IMR-90 (cell line): ENCODE measurements at regions not wholly inside any gene's neighbourhood (a gene's known extent, or its start where the extent isn't known, plus 50 kb on each side); places are given as distances from the start of the nearest gene placed in this dataset.

Experiments
- ATAC-seq: fragments of 200-7000 bp; cut with Tn5 transposase; 2 replicates; pipeline ENCODE4 v1.9.1; 2020; ENCODE audit warnings: low read depth, mild to moderate bottlenecking, moderate library complexity
- BruUV-seq: library from RNA; stranded (reverse); fragments of 400-500 nt; replicated peaks from 2 replicates; lab custom pipeline; 2021; lab: Mats Ljungman, UMichigan
- CTCF ChIA-PET: fragments of 300-600 bp; formaldehyde crosslinking; extraction: SDS; loops from one replicate; lab custom pipeline; 2021; ENCODE audit warnings: antibody characterized with exemption; lab: Yijun Ruan, JAX
- POLR2A ChIA-PET: fragments of 300-600 bp; sonication (Branson Sonifier 250); formaldehyde crosslinking; loops from one replicate; lab custom pipeline; 2022; ENCODE audit warnings: antibody characterized with exemption; ENCODE audit not compliant: unreplicated experiment; lab: Charles Lee
- DNase-seq: peaks from one replicate; pipeline ENCODE4 v3.0.0; 2013
- H2AFZ ChIP-seq: replicated peaks from 2 replicates; pipeline ENCODE3; 2013; ENCODE audit warnings: low read length, mild to moderate bottlenecking; ENCODE audit not compliant: poor library complexity
- H2AK5ac ChIP-seq: 2 replicates; pipeline ENCODE4 v1.6.1; 2013; ENCODE audit warnings: low read depth, low read length, inconsistent platforms
- H2AK9ac ChIP-seq: replicated peaks from 2 replicates; pipeline ENCODE3; 2013; ENCODE audit warnings: mild to moderate bottlenecking, low read depth, low read length, moderate library complexity; ENCODE audit not compliant: poor library complexity
- H2BK120ac ChIP-seq: 2 replicates; pipeline ENCODE4 v1.6.1; 2013; ENCODE audit warnings: low read depth, low read length, inconsistent platforms
- H2BK15ac ChIP-seq: 3 replicates; pipeline ENCODE4 v1.6.1; 2013; ENCODE audit warnings: low read depth, low read length, inconsistent platforms
- H2BK20ac ChIP-seq: 2 replicates; pipeline ENCODE4 v1.6.1; 2013; ENCODE audit warnings: low read depth, mild to moderate bottlenecking, inconsistent platforms, low read length, moderate library complexity
- H2BK5ac ChIP-seq: 2 replicates; pipeline ENCODE4 v1.6.1; 2013; ENCODE audit warnings: mild to moderate bottlenecking, low read depth, low read length, inconsistent platforms; ENCODE audit not compliant: poor library complexity, severe bottlenecking
- H3K14ac ChIP-seq: replicated peaks from 2 replicates; pipeline ENCODE4 v1.6.1; 2013; ENCODE audit warnings: low read depth, low read length, inconsistent platforms
- H3K18ac ChIP-seq: 2 replicates; pipeline ENCODE4 v1.6.1; 2013; ENCODE audit warnings: low read depth, low read length, control low read depth
- H3K23ac ChIP-seq: 2 replicates; pipeline ENCODE4 v1.6.1; 2013; ENCODE audit warnings: low read depth, low read length, inconsistent platforms
- H3K27ac ChIP-seq: 2 replicates; pipeline ENCODE4 v1.5.1; 2013; ENCODE audit warnings: mild to moderate bottlenecking, control low read depth, low read length; ENCODE audit not compliant: insufficient read depth
- H3K27me3 ChIP-seq: 2 replicates; pipeline ENCODE4 v1.6.1; 2013; ENCODE audit warnings: low read length; ENCODE audit not compliant: control insufficient read depth, insufficient read depth
- H3K36me3 ChIP-seq: 2 replicates; pipeline ENCODE4 v1.6.1; 2013; ENCODE audit warnings: low read length, mixed read lengths; ENCODE audit not compliant: control insufficient read depth, insufficient read depth
- H3K4ac ChIP-seq: 2 replicates; pipeline ENCODE4 v1.6.1; 2013; ENCODE audit warnings: low read depth, low read length, inconsistent platforms
- H3K4me1 ChIP-seq: 2 replicates; pipeline ENCODE4 v1.6.1; 2013; ENCODE audit warnings: low read length, mixed read lengths; ENCODE audit not compliant: control insufficient read depth, insufficient read depth
- H3K4me2 ChIP-seq: 2 replicates; pipeline ENCODE4 v1.6.1; 2013; ENCODE audit warnings: low read depth, mild to moderate bottlenecking, control low read depth, low read length, moderate library complexity
- H3K4me3 ChIP-seq: 2 replicates; pipeline ENCODE4 v1.5.1; 2013; ENCODE audit warnings: low read depth, mild to moderate bottlenecking, control low read depth, low read length, moderate library complexity; ENCODE audit not compliant: insufficient read depth
- H3K56ac ChIP-seq: 2 replicates; pipeline ENCODE4 v1.6.1; 2013; ENCODE audit warnings: low read length, inconsistent platforms; ENCODE audit not compliant: insufficient read depth; ENCODE audit errors: extremely low read depth
- H3K79me1 ChIP-seq, 2 experiments: 2 replicates each; pipeline ENCODE4 v1.6.1; 2013; ENCODE audit warnings: low read length in 2 of 2, inconsistent platforms in 1 of 2, low read depth in 1 of 2
- H3K9ac ChIP-seq: 2 replicates; pipeline ENCODE4 v1.6.1; 2013; ENCODE audit warnings: low read depth, low read length, control low read depth
- H3K9me1 ChIP-seq: 2 replicates; pipeline ENCODE4 v1.6.1; 2013; ENCODE audit warnings: low read length, inconsistent platforms; ENCODE audit not compliant: insufficient read depth
- H3K9me3 ChIP-seq: 2 replicates; pipeline ENCODE4 v1.6.1; 2013; ENCODE audit warnings: low read length; ENCODE audit not compliant: control insufficient read depth, insufficient read depth
- H4K20me1 ChIP-seq: 2 replicates; pipeline ENCODE4 v1.6.1; 2013; ENCODE audit warnings: low read length, inconsistent platforms; ENCODE audit not compliant: insufficient read depth
- H4K5ac ChIP-seq: 2 replicates; pipeline ENCODE4 v1.6.1; 2013; ENCODE audit warnings: mild to moderate bottlenecking, low read depth, low read length, control low read depth
- H4K8ac ChIP-seq, 2 experiments: 2 replicates each; pipeline ENCODE4 v1.6.1; 2013; ENCODE audit warnings: low read depth in 2 of 2, low read length in 2 of 2, control low read depth in 1 of 2, inconsistent platforms in 1 of 2
- H4K91ac ChIP-seq: 2 replicates; pipeline ENCODE4 v1.6.1; 2013; ENCODE audit warnings: low read depth, low read length, inconsistent platforms; ENCODE audit not compliant: insufficient read depth
- CEBPB ChIP-seq: IDR thresholded peaks from 2 replicates; pipeline ENCODE4 v1.6.1; 2012; ENCODE audit warnings: low read depth, low read length, improper control_type of control experiment
- FOS ChIP-seq: fragments of 150-350 bp; IDR thresholded peaks from 2 replicates; pipeline ENCODE4 v1.6.1; 2016; ENCODE audit warnings: low read depth, low read length
- MAFK ChIP-seq: IDR thresholded peaks from 2 replicates; pipeline ENCODE4 v1.6.1; 2012; ENCODE audit warnings: low read depth, low read length, improper control_type of control experiment
- MAZ ChIP-seq: IDR thresholded peaks from 2 replicates; pipeline ENCODE4 v1.6.1; 2012; ENCODE audit warnings: low read depth, mild to moderate bottlenecking, low read length, improper control_type of control experiment, moderate library complexity, borderline replicate concordance
- MXI1 ChIP-seq: IDR thresholded peaks from 2 replicates; pipeline ENCODE4 v1.6.1; 2012; ENCODE audit warnings: low read depth, mild to moderate bottlenecking, low read length, moderate library complexity, borderline replicate concordance
- NFE2L2 ChIP-seq: fragments of 150-350 bp; IDR thresholded peaks from 2 replicates; pipeline ENCODE4 v1.6.1; 2016; ENCODE audit warnings: low read depth, mild to moderate bottlenecking, low read length
- POLR2A ChIP-seq: IDR thresholded peaks from 2 replicates; pipeline ENCODE4 v1.6.1; 2012; ENCODE audit warnings: mild to moderate bottlenecking, low read depth, low read length
- RAD21 ChIP-seq: IDR thresholded peaks from 2 replicates; pipeline ENCODE4 v1.6.1; 2012; ENCODE audit warnings: low read length, improper control_type of control experiment
- RFX5 ChIP-seq: IDR thresholded peaks from 2 replicates; pipeline ENCODE4 v1.8.0; 2012; ENCODE audit warnings: low read depth, mild to moderate bottlenecking, low read length, moderate library complexity
- SMC3 ChIP-seq: fragments of 150-350 bp; IDR thresholded peaks from 2 replicates; pipeline ENCODE4 v1.6.1; 2016; ENCODE audit warnings: low read depth, mild to moderate bottlenecking, antibody characterized with exemption, low read length, moderate library complexity
- WGBS, 2 experiments: methylation state at CpG; one replicate each; pipeline versions ENCODE4 v1.1.5 to v1.1.7; 2013; ENCODE audit warnings: missing lambda C conversion rate in 2 of 2; ENCODE audit not compliant: insufficient read length in 1 of 2; ENCODE audit errors: extremely low coverage in 2 of 2; 5-methylcytosine and 5-hydroxymethylcytosine counted together
- dilution Hi-C: fragments of 300-500 bp; cut with HindIII; formaldehyde crosslinking; loops from one replicate; pipeline ENCODE4 v1.14.3; 2018; ENCODE audit warnings: low sequenced_read_pairs; ENCODE audit not compliant: unreplicated experiment
- in situ Hi-C: fragments of 300-500 bp; cut with MboI; formaldehyde crosslinking; loops from 3 replicates; pipeline ENCODE4 v1.14.3; 2019; ENCODE audit warnings: low sequenced_read_pairs, inconsistent platforms, mixed read lengths
- intact Hi-C: fragments of 100-400 bp; cut with micrococcal nuclease; formaldehyde crosslinking; loops from 2 replicates; pipeline ENCODE4 v1.10.0; 2022
- TF ChIP-seq, protein P1 (sequence below): fragments of 150-350 bp; IDR thresholded peaks from 2 replicates; pipeline ENCODE4 v1.6.1; 2017; ENCODE audit warnings: mild to moderate bottlenecking, antibody characterized with exemption, low read length, low read depth
- TF ChIP-seq, protein P2 (sequence below): conservative IDR thresholded peaks from 2 replicates; pipeline ENCODE4 v1.5.1; 2012; ENCODE audit warnings: mild to moderate bottlenecking, low read depth, low read length, improper control_type of control experiment
- TF ChIP-seq, protein P3 (sequence below): fragments of 150-350 bp; IDR thresholded peaks from 2 replicates; pipeline ENCODE4 v1.6.1; 2016; ENCODE audit warnings: low read depth, mild to moderate bottlenecking, low read length, moderate library complexity, borderline replicate concordance

DNA sequence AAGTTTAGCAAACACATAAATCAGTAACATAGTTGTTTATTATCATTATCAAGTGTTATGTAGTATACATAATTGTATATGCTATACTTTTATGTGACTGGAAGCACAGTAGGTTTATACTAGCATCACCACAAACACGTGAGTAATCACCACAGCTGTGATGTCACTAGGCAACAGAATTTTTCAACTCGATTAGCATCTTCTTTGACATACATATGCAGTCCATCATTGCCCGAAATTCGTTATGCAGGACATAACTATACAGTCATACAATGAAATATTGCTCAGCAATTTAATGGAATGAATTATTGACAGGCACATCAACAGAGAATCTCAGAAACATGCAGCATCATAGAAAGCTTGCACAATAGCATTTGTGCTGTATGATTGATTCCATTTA, 77.7 kb downstream of the LSM5 start:
- Histone ChIP-seq H2BK120ac (no peak overlapping the region), H4K91ac (no peak overlapping the region), H2AFZ (no peak overlapping the region), H2BK5ac (no peak overlapping the region), H3K4me2 (no peak overlapping the region), H3K27me3 (no peaks in the 10 kb centered on the region), H3K36me3 (no peaks in the 10 kb centered on the region), H3K56ac (no peak overlapping the region), H3K23ac (no peak overlapping the region), H3K9me3 (no peaks in the 10 kb centered on the region), H3K9me1 (no peaks in the 10 kb centered on the region), H4K8ac (no peak overlapping the region), H3K4ac (no peak overlapping the region), H4K20me1 (no peaks in the 10 kb centered on the region), H2AK9ac (no peak overlapping the region), H3K79me1 (no peaks in the 10 kb centered on the region), H2BK20ac (no peak overlapping the region), H2BK15ac (no peak overlapping the region), H2AK5ac (no peak overlapping the region), H4K5ac (no peak overlapping the region), H3K9ac (no peak overlapping the region), H3K4me1 (no peaks in the 10 kb centered on the region), H3K27ac (no peak overlapping the region), H3K4me3 (no peak overlapping the region), H3K18ac (no peak overlapping the region), H3K14ac (no peak overlapping the region)
- dilution Hi-C loops, result no loop called here
- in situ Hi-C loops, result no loop called here
- DNase-seq, result no peak
- 40% methylated on average over 1 of the region's 4 CpGs; no CpG with 5 or more reads in 1 of the 2 experiments for WGBS, 2 experiments
- CTCF ChIA-PET, result no interaction called here
- no TSS peak for BruUV-seq
- POLR2A ChIA-PET, result no interaction called here
- TF ChIP-seq, protein P1, sequence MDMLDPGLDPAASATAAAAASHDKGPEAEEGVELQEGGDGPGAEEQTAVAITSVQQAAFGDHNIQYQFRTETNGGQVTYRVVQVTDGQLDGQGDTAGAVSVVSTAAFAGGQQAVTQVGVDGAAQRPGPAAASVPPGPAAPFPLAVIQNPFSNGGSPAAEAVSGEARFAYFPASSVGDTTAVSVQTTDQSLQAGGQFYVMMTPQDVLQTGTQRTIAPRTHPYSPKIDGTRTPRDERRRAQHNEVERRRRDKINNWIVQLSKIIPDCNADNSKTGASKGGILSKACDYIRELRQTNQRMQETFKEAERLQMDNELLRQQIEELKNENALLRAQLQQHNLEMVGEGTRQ, result no peak
- TF ChIP-seq, protein P2, sequence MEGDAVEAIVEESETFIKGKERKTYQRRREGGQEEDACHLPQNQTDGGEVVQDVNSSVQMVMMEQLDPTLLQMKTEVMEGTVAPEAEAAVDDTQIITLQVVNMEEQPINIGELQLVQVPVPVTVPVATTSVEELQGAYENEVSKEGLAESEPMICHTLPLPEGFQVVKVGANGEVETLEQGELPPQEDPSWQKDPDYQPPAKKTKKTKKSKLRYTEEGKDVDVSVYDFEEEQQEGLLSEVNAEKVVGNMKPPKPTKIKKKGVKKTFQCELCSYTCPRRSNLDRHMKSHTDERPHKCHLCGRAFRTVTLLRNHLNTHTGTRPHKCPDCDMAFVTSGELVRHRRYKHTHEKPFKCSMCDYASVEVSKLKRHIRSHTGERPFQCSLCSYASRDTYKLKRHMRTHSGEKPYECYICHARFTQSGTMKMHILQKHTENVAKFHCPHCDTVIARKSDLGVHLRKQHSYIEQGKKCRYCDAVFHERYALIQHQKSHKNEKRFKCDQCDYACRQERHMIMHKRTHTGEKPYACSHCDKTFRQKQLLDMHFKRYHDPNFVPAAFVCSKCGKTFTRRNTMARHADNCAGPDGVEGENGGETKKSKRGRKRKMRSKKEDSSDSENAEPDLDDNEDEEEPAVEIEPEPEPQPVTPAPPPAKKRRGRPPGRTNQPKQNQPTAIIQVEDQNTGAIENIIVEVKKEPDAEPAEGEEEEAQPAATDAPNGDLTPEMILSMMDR, result no peak
- TF ChIP-seq NFE2L2 (no peak), MAFK (no peak), POLR2A (no peak), FOS (no peak), MXI1 (no peak), CEBPB (no peak), MAZ (no peak), RFX5 (no peak), RAD21 (no peak), SMC3 (no peak)
- TF ChIP-seq, protein P3, sequence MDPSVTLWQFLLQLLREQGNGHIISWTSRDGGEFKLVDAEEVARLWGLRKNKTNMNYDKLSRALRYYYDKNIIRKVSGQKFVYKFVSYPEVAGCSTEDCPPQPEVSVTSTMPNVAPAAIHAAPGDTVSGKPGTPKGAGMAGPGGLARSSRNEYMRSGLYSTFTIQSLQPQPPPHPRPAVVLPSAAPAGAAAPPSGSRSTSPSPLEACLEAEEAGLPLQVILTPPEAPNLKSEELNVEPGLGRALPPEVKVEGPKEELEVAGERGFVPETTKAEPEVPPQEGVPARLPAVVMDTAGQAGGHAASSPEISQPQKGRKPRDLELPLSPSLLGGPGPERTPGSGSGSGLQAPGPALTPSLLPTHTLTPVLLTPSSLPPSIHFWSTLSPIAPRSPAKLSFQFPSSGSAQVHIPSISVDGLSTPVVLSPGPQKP, result no peak
- ATAC-seq, result no peak
- intact Hi-C loops, result no loop called here
